Sigmoid colon (tissue), 6 donors: ENCODE measurements at regions not wholly inside any gene's neighbourhood (a gene's known extent, or its start where the extent isn't known, plus 50 kb on each side); places are given as distances from the start of the nearest gene placed in this dataset.

Source experiments
- DNase-seq: peaks from one replicate; pipeline ENCODE4 v3.0.0-alpha.2; 2019
- H3K27ac ChIP-seq, 4 donors: fragments of 200-600 bp; sonication (generic); one replicate each; pipeline ENCODE4 v1.5.1; 2016 to 2019; ENCODE audit warnings: mild to moderate bottlenecking in 1 of 4
- H3K27me3 ChIP-seq, 3 donors: fragments of 200-600 bp; sonication (generic); one replicate each; pipeline ENCODE4 v1.5.1; 2019; ENCODE audit warnings: mild to moderate bottlenecking in 1 of 3
- H3K36me3 ChIP-seq, 4 donors: fragments of 200-600 bp; sonication (generic); one replicate each; pipeline ENCODE4 v1.5.1; 2016 to 2019
- H3K4me1 ChIP-seq, 4 donors: fragments of 200-600 bp; sonication (generic); one replicate each; pipeline ENCODE4 v1.5.1; 2017 to 2019
- H3K4me3 ChIP-seq, 4 donors: fragments of 200-600 bp; sonication (generic); one replicate each; pipeline ENCODE4 v1.5.1; 2017 to 2019; ENCODE audit warnings: mild to moderate bottlenecking in 2 of 4, moderate library complexity in 1 of 4
- H3K9me3 ChIP-seq, 4 donors: fragments of 200-600 bp in 3 of 4; sonication (generic) in 3 of 4; one replicate each; pipeline versions ENCODE4 v1.5.1 to v1.6.1; 2013 to 2019
- EP300 ChIP-seq, 4 donors: sonication (generic); formaldehyde crosslinking; IDR thresholded peaks; one replicate each; pipeline ENCODE4 v1.6.1; 2017; ENCODE audit warnings: antibody characterized with exemption in 4 of 4
- POLR2A ChIP-seq, 2 donors: fragments of 450-650 bp; IDR thresholded peaks; one replicate each; pipeline ENCODE4 v1.6.1; 2016; ENCODE audit warnings: antibody characterized with exemption in 2 of 2, mild to moderate bottlenecking in 2 of 2, moderate library complexity in 2 of 2
- POLR2AphosphoS5 ChIP-seq, 4 donors: sonication (generic); formaldehyde crosslinking; IDR thresholded peaks; one replicate each; pipeline ENCODE4 v1.6.1; 2017; ENCODE audit warnings: antibody characterized with exemption in 4 of 4
- WGBS, 2 donors: extraction: QIAGEN DNeasy Blood & Tissue Kit; methylation state at CpG; one replicate each; pipeline ENCODE4 v1.1.7; 2013; 5-methylcytosine and 5-hydroxymethylcytosine counted together
- intact Hi-C: fragments of 100-400 bp; cut with DNase I; formaldehyde crosslinking; loops from one replicate; pipeline ENCODE4 v1.15.1; 2023
- TF ChIP-seq, protein P1 (sequence below), 4 experiments: fragments of 450-650 bp in 3 of 4; fragments of 200-600 bp in 1 of 4; IDR thresholded peaks; one replicate each; pipeline ENCODE4 v1.5.1; 2016 to 2019; ENCODE audit warnings: antibody characterized with exemption in 4 of 4, mild to moderate bottlenecking in 3 of 4, moderate library complexity in 2 of 4
- donor health status: healthy with polysubstance abuse.
- donor health status: healthy.

DNA sequence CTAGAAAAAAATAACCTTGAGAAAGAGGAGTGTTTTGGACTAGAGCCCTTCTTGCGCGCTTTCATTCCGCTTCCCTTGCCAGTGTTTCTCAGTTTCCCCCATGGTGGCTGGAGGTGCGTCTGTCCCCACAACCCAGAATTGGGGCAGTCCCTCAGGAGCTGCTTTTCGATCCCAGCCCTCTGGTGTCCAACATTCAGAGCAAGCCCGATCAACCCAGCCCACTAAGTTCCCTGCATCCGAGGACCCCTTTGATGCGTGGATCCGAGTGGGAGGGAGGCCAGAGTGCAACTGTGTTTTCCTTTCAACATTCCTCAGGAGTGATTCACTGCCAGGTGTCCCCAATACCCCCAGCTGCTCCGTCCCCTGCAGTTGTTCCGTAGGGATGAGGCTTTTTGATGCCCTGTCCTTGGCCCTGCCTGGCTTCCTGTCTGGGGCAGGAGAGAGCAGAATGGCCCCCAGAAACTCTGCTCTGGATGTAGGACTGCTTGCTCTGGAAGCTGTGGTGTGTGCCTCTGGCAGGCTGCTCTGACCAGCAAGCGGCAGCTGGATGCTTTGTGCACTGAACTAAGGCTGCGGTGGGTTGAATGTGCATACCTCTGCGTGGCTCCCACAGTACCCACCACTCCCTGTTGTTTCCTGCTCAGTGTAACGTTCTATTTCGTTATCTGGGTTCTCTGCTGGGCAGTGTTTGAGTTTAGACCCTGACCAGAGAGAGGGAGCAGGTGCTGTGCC lies 117.5 kb downstream of the BOD1 start:
- intact Hi-C loops = loop anchor here (5.0 kb wide), 3 partner anchors 73 to 207 kb away; partner anchors contain the start of gene STC2
- 59 to 66% methylated on average over 16 of the region's 16 CpGs for WGBS, 2 donors

DNA sequence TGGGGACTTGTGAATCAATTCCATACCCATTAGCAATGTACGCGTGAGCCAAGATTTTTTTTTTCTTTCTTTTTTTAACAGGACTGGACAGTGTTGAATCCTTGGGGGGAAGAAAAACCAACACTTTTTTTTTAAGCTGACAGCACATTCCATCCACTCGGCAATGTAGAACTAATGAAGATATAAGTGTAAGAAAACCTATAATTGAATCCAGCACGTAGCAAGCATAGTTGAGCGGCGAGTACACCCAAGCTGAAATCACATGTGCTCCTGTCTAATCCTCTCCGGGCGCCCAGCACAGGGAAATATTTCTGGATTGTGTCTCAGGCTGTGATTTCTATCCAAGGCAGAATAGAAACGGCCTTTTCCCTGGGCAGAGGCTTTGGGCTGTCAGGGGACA lies 118.2 kb downstream of the BOD1 start:
- intact Hi-C loops = loop anchor here (5.0 kb wide), 3 partner anchors 74 to 206 kb away; partner anchors contain the start of gene STC2
- no peaks in the 10 kb centered on the region for H3K9me3 ChIP-seq
- peaks cover 0 to 58% (median 52%) of the 10 kb centered on the region in 4 donors for H3K4me1 ChIP-seq
- peak overlapping the region; percentile 55 to 87 (median 80) for H3K27ac ChIP-seq
- DNase-seq = no peak
- H3K4me3 ChIP-seq = peak overlapping the region in 1 of 4 donors; percentile 6
- WGBS, 2 donors = 68 to 69% methylated on average over 9 of the region's 9 CpGs
- no peak for TF ChIP-seq POLR2A (IDR thresholded peaks at IDR 0.05)
- TF ChIP-seq EP300 (IDR thresholded peaks at IDR 0.05) = peak in 1 of 4 donors; percentile 28
- peak in 2 of 4 donors; percentile 19 to 27 for TF ChIP-seq POLR2AphosphoS5 (IDR thresholded peaks at IDR 0.05)
- TF ChIP-seq, protein P1, sequence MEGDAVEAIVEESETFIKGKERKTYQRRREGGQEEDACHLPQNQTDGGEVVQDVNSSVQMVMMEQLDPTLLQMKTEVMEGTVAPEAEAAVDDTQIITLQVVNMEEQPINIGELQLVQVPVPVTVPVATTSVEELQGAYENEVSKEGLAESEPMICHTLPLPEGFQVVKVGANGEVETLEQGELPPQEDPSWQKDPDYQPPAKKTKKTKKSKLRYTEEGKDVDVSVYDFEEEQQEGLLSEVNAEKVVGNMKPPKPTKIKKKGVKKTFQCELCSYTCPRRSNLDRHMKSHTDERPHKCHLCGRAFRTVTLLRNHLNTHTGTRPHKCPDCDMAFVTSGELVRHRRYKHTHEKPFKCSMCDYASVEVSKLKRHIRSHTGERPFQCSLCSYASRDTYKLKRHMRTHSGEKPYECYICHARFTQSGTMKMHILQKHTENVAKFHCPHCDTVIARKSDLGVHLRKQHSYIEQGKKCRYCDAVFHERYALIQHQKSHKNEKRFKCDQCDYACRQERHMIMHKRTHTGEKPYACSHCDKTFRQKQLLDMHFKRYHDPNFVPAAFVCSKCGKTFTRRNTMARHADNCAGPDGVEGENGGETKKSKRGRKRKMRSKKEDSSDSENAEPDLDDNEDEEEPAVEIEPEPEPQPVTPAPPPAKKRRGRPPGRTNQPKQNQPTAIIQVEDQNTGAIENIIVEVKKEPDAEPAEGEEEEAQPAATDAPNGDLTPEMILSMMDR (IDR thresholded peaks at IDR 0.05) = no peak
- no peaks in the 10 kb centered on the region for H3K27me3 ChIP-seq
- no peaks in the 10 kb centered on the region for H3K36me3 ChIP-seq

More for the DNA sequence above, 117.5 kb downstream of the BOD1 start:
- peak overlapping the region; percentile 55 to 87 (median 80) for H3K27ac ChIP-seq
- no peaks in the 10 kb centered on the region for H3K9me3 ChIP-seq
- DNase-seq = no peak
- H3K4me1 ChIP-seq = peaks cover 0 to 58% (median 52%) of the 10 kb centered on the region in 4 donors
- peak overlapping the region in 1 of 4 donors; percentile 6 for H3K4me3 ChIP-seq
- TF ChIP-seq EP300 (IDR thresholded peaks at IDR 0.05) (no peak), POLR2AphosphoS5 (IDR thresholded peaks at IDR 0.05) (no peak), POLR2A (IDR thresholded peaks at IDR 0.05) (no peak)
- TF ChIP-seq, protein P1 (IDR thresholded peaks at IDR 0.05) = no peak
- H3K27me3 ChIP-seq = no peaks in the 10 kb centered on the region
- no peaks in the 10 kb centered on the region for H3K36me3 ChIP-seq

DNA sequence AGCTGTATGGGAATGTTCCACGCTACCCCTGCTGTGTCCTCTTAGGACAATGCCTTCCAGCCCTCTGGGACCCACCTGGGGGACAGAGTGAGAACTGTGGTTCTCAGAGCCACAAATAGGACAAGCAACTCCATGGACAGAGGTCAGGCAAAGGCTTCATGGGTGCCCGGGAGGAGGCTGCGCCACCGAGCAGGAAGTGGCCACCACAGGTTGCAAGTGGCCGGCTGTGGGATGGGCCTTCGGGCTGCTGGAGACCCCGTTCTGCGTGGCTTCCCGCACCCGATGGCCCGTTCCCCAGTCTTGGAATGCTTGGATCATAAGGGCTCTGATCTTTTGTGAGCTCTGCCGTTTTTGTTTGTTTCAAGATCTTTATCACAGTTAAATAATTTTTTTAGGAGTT lies 118.8 kb downstream of the BOD1 start:
- intact Hi-C loops = loop anchor here (5.0 kb wide), 3 partner anchors 75 to 205 kb away; partner anchors contain the start of gene STC2
- Histone ChIP-seq H3K4me3 (no peak overlapping the region), H3K9me3 (no peaks in the 10 kb centered on the region), H3K4me1 (peaks cover 0 to 58% (median 52%) of the 10 kb centered on the region in 4 donors), H3K27ac (peak overlapping the region; percentile 55 to 87 (median 80)), H3K36me3 (no peaks in the 10 kb centered on the region), H3K27me3 (no peaks in the 10 kb centered on the region)
- 72 to 85% methylated on average over 12 of the region's 12 CpGs for WGBS, 2 donors
- TF ChIP-seq, protein P1 (IDR thresholded peaks at IDR 0.05) = no peak
- no peak for TF ChIP-seq POLR2A (IDR thresholded peaks at IDR 0.05)
- no peak for DNase-seq

DNA sequence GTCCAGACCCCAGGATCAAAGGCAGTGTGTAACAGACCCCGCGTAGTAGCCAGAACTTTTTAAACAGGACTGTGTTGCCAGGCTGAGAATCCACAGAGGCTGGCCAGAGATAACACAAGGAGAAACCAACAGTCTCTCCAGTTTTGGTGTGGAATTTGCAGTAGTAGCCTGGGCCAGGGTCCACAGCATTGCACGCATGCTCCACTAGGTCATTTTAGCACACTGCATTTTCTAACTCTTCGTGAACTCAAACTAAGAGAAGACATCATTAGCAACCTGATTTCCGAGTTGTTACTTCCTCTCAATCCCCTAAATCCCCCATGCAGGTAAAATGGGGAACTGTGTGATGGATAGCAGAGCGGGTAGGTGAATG lies 119.6 kb downstream of the BOD1 start:
- no peaks in the 10 kb centered on the region for H3K9me3 ChIP-seq
- H3K27me3 ChIP-seq = no peaks in the 10 kb centered on the region
- H3K36me3 ChIP-seq = no peaks in the 10 kb centered on the region
- H3K4me1 ChIP-seq = peaks cover 0 to 58% (median 52%) of the 10 kb centered on the region in 4 donors
- WGBS, 2 donors = 87 to 90% methylated on average over 6 of the region's 6 CpGs
- peak overlapping the region; percentile 51 to 87 (median 80) for H3K27ac ChIP-seq
- H3K4me3 ChIP-seq = no peak overlapping the region
- intact Hi-C loops = loop anchor here (5.0 kb wide), 3 partner anchors 75 to 205 kb away; partner anchors contain the start of gene STC2
- no peak for DNase-seq
- no peak for TF ChIP-seq POLR2AphosphoS5 (IDR thresholded peaks at IDR 0.05)
- no peak for TF ChIP-seq EP300 (IDR thresholded peaks at IDR 0.05)
- TF ChIP-seq, protein P1 (IDR thresholded peaks at IDR 0.05) = no peak
- no peak for TF ChIP-seq POLR2A (IDR thresholded peaks at IDR 0.05)
